ENCODE measurements at regions not wholly inside any gene's neighbourhood (a gene's known extent, or its start where the extent isn't known, plus 50 kb on each side); places are given as distances from the start of the nearest gene placed in this dataset.

- TF ChIP-seq CTCF (IDR thresholded peaks at IDR 0.05) (no peak), SIN3A (IDR thresholded peaks at IDR 0.05; ENCODE audit: borderline replicate concordance, insufficient read depth, low read depth, low read length) (no peak), REST (IDR thresholded peaks at IDR 0.05; ENCODE audit: insufficient read depth in 1 of 2, low read depth in 2 of 2, low read length in 1 of 2) (no peak)
These were observed 85.6 kb downstream of the NKX6-1 start for GRCh38 chr4:84413480-84413879.
